IPS-15b (cell line): ENCODE measurements at regions not wholly inside any gene's neighbourhood (a gene's known extent, or its start where the extent isn't known, plus 50 kb on each side); places are given as distances from the start of the nearest gene placed in this dataset.
"Not testable (repeated sequence)": the region's sequence is repeated elsewhere in the genome, so short reads cannot be mapped to it uniquely, and the experiment has no call there.

ENCODE experiments used
- H3K27me3 ChIP-seq: one replicate; pipeline ENCODE4 v1.6.1; 2013; ENCODE audit warnings: low read length; ENCODE audit not compliant: control insufficient read depth, insufficient read depth
- H3K36me3 ChIP-seq: one replicate; pipeline ENCODE4 v1.6.1; 2013; ENCODE audit warnings: low read length; ENCODE audit not compliant: control insufficient read depth, insufficient read depth
- H3K4me1 ChIP-seq: one replicate; pipeline ENCODE4 v1.6.1; 2013; ENCODE audit warnings: mild to moderate bottlenecking, low read length; ENCODE audit not compliant: control insufficient read depth, insufficient read depth
- H3K4me3 ChIP-seq: one replicate; pipeline ENCODE4 v1.5.1; 2013; ENCODE audit warnings: low read depth, low read length
- H3K9ac ChIP-seq: one replicate; pipeline ENCODE4 v1.6.1; 2013; ENCODE audit warnings: low read depth, mild to moderate bottlenecking, low read length
- H3K9me3 ChIP-seq: one replicate; pipeline ENCODE4 v1.6.1; 2013; ENCODE audit warnings: mild to moderate bottlenecking, low read length; ENCODE audit not compliant: control insufficient read depth, insufficient read depth

DNA sequence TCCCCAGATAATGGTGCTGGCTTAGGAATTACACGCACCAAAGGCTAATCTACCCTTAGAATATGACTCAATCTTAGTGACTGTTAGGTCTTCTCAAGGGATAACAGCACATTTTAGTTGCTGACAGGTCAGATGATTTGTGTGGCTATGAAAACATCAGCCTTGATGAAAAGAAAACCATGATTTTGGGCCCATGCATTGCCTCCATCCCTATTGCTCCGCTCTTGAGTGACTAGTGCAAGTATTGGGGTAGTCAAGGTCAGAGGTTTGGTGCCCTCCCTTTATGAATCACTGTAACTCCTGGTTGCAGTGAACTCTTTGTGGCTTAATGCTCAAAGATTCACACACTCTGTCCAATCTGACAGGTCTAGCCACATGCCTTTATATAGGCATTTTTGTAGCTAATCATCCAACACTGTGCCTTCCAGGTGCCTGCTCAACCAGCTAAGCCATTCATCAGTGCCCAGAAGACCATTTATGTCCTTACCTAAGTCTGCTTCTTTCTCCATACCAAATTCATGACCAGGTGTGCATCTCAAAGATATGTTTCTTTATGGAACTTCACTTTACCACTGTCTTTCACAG lies 251.6 kb downstream of the KCNJ2 start:
- Histone ChIP-seq H3K4me1 (no peaks in the 10 kb centered on the region), H3K27me3 (no peaks in the 10 kb centered on the region), H3K4me3 (no peak overlapping the region), H3K36me3 (no peaks in the 10 kb centered on the region), H3K9ac (no peak overlapping the region), H3K9me3 (no peaks in the 10 kb centered on the region)

DNA sequence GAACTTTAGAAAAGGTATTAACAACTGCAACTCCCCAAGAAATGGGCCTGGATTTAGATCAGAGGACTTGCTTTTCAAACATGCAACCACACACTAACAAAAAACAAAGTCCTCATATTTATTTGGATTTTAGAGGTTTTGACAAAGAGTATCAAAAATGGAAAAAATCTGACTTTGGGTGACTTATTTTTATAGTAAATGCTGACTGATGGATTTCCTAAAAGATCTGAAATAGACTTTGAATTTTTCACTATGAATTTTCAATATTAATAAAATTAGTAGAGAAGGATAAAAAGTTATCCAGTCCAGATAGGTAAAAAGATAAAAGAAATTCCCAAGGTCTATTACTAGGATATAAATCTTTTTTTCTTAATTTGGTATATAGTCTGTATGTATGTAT lies 253.5 kb downstream of the KCNJ2 start:
- H3K36me3 ChIP-seq, result no peaks in the 10 kb centered on the region
- H3K27me3 ChIP-seq, result no peaks in the 10 kb centered on the region
- H3K9me3 ChIP-seq, result no peaks in the 10 kb centered on the region
- no peak overlapping the region for H3K4me3 ChIP-seq
- no peaks in the 10 kb centered on the region for H3K4me1 ChIP-seq
- H3K9ac ChIP-seq, result no peak overlapping the region

DNA sequence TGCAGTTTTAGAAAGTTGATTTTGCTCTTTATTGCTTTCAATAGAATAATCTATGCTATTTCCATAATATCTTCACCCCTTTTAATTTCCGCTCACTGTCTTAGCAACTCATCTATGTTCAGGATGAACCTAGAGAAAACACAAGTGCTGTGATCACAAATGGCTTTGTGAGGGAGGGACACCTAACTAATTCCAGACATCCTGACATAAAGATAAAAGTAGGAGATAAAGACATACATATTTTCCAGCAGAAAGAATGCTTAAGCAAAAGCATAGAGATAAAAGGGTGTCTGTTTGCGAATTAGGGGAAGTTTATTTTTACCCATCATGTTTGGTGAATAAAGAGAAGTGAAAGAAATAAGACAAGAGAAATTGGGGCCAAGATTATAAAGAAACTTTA lies 254.2 kb downstream of the KCNJ2 start:
- H3K36me3 ChIP-seq, result no peaks in the 10 kb centered on the region
- H3K9me3 ChIP-seq, result no peaks in the 10 kb centered on the region
- H3K4me1 ChIP-seq, result no peaks in the 10 kb centered on the region
- H3K27me3 ChIP-seq, result no peaks in the 10 kb centered on the region
- no peak overlapping the region for H3K4me3 ChIP-seq
- H3K9ac ChIP-seq, result no peak overlapping the region

DNA sequence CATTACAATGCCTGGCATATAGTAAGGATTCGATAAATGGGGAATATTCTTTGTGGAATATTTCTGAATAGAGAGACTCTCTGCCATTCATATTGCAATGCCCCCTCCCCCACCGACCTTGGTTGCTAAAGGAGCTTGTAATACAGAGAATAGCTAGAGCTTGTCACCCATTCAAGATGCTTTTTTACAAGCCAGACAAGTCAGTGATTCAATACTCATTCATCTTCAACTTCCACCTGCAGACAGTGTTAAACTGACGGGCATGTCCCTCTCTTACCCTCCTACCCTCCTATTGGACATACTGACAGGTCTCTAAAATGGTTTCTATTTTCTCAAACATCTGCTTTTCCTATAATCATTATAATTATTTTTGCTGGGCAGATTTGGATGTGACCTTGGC lies 257.4 kb downstream of the KCNJ2 start:
- Histone ChIP-seq H3K27me3 (no peaks in the 10 kb centered on the region), H3K4me1 (no peaks in the 10 kb centered on the region), H3K36me3 (no peaks in the 10 kb centered on the region), H3K9ac (no peak overlapping the region), H3K4me3 (no peak overlapping the region), H3K9me3 (no peaks in the 10 kb centered on the region)

DNA sequence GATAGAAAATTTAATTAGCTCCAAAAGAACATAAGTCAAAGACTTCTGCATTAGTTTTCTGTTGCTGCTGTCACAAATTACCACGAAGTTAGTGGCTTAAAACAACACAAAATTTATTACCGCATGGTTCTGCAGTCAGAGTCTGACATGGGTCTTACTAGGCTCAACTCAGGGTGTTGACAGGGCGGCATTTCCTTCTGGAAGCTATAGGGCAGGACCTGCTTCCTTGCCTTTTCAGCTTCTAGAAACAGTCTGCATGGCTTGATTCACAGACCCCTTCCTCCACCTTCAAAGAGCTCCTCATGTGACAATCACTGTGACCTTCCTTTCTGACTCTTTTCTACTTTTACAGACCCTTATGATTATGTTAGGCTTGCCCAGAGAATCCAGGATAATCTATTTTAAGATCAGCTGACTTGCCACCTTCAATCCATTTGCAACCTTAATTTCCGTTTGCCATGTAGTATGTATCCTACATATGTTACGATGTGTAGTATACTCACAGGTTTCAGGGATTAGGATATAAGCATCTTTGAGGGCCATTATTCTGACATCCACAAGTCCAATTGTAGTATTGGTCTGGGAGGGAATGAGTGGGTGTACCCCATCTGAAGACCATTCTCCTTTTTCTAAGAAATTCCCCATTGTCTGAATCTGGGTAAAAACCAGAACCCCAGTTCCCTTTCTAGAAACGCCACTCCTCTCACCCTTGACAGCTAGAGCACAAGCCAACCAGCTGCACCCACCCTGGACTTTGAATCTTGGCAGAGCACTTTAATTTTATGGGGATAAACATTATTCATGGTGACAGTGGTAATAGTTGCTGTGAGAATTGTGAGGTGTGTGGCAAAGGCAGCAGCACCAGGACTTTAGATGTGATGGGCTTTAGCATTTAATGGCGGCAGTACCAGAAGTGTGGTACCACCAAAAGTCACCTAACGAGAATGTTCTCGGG lies 265.5 kb downstream of the KCNJ2 start:
- Histone ChIP-seq H3K36me3 (no peaks in the 10 kb centered on the region), H3K9ac (no peak overlapping the region), H3K27me3 (no peaks in the 10 kb centered on the region), H3K4me3 (no peak overlapping the region), H3K9me3 (no peaks in the 10 kb centered on the region), H3K4me1 (no peaks in the 10 kb centered on the region)

DNA sequence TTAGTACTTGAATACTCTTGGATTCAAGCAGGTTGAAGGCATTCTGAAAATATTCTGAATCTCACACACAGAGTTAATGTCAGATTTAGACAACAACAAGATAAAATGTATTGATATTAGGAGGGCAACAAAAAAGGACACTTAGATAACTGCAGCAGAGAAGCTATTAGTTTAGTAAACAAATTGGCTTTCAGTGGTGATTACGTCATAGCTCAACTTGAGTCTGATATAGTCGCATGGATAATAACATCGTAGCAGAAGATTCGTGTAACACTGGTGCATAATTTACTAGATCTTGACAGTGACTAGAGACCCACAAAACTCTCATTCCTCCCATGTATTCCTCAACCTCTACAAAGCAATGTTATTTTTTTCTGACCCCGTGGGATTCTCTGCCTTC lies 268.3 kb downstream of the KCNJ2 start:
- H3K36me3 ChIP-seq, result no peaks in the 10 kb centered on the region
- no peaks in the 10 kb centered on the region for H3K4me1 ChIP-seq

DNA sequence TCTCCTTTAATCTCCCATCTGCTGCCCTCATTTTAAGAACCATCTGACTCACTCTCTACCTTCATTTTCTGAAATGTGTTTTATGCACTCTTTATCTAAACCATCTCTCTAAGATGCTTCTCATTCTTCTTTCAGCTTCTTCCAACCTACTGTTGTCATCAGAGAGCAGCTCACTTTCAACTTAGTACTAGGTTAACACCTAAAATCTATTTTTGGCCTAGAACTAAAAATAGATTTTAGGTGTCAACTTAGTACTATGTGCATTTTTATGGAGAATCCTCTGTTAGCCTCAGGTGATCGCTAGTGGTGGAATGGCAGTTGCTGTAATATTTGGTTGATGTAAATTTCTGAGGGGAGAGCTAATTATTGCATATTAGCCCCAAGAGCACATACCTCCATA lies 277.1 kb downstream of the KCNJ2 start:
- Histone ChIP-seq H3K9me3 (no peaks in the 10 kb centered on the region), H3K9ac (no peak overlapping the region), H3K36me3 (no peaks in the 10 kb centered on the region), H3K4me3 (no peak overlapping the region), H3K27me3 (no peaks in the 10 kb centered on the region), H3K4me1 (peaks cover 7% of the 10 kb centered on the region)

More for the DNA sequence above, 268.3 kb downstream of the KCNJ2 start:
- Histone ChIP-seq H3K4me3 (no peak overlapping the region), H3K9me3 (no peaks in the 10 kb centered on the region), H3K9ac (no peak overlapping the region), H3K27me3 (no peaks in the 10 kb centered on the region)

DNA sequence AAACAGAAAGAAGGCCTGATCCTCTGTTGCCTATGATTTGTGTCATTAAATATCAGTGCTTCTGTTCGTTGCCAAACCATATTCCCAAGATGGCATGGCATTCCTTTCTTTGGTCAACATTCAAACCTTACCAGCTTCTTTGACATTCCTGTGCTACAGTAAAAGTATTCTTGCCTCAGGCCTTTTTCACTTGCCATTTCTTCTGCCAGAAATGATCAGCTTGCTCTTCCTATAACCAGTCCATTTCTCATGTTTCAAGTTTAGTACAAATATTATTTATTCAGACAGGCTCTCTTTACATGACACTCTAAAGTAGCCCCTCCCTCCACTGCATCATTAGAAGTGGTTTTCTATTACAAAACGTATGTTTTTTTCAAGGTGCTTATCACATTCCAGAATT lies 278.3 kb downstream of the KCNJ2 start:
- no peak overlapping the region for H3K4me3 ChIP-seq
- H3K4me1 ChIP-seq, result peaks cover 7% of the 10 kb centered on the region
- H3K9me3 ChIP-seq, result no peaks in the 10 kb centered on the region
- H3K27me3 ChIP-seq, result no peaks in the 10 kb centered on the region
- no peaks in the 10 kb centered on the region for H3K36me3 ChIP-seq
- no peak overlapping the region for H3K9ac ChIP-seq

DNA sequence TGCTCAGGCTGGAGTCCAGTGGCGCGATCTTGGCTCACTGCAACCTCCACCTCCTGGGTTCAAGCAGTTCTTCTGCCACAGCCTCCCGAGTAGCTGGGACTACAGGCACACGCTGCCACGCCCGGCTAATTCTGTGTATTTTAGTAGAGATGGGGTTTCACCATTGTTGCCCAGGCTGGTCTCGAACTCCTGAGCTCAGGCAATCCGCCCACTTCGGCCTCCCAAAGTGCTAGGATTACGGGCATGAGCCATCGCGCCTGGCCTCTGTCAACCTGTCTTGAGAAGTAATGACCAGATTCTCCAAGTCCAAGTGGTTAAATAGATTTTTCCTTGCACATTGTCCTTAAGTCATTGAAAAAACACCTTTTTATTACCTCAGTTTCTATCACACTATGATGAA lies 283.7 kb downstream of the KCNJ2 start:
- not testable (repeated sequence) for H3K27me3 ChIP-seq, H3K4me1 ChIP-seq, H3K36me3 ChIP-seq, H3K9me3 ChIP-seq, H3K4me3 ChIP-seq, H3K9ac ChIP-seq

DNA sequence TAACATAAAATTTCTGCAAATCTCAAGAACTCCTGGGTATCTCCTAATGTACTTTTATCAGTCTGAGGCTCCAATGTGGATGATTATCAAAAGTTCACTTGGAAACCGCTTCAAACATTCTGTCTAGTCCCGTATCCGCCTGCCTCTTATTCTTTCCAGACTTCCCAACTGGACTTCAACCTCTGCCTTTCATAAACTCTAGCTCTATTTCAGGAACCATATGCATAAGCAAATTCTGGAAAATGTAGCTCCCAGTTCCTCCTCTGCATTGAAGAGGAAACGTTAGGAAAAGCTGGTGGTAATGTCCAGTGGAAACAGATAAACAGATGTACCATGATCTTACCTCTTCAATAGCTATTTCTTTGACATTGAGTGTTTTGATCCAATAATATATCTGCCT lies 285.0 kb downstream of the KCNJ2 start:
- no peak overlapping the region for H3K9ac ChIP-seq
- no peak overlapping the region for H3K4me3 ChIP-seq
- H3K4me1 ChIP-seq, result peaks cover 6% of the 10 kb centered on the region
- no peaks in the 10 kb centered on the region for H3K36me3 ChIP-seq
- no peaks in the 10 kb centered on the region for H3K27me3 ChIP-seq
- no peaks in the 10 kb centered on the region for H3K9me3 ChIP-seq

DNA sequence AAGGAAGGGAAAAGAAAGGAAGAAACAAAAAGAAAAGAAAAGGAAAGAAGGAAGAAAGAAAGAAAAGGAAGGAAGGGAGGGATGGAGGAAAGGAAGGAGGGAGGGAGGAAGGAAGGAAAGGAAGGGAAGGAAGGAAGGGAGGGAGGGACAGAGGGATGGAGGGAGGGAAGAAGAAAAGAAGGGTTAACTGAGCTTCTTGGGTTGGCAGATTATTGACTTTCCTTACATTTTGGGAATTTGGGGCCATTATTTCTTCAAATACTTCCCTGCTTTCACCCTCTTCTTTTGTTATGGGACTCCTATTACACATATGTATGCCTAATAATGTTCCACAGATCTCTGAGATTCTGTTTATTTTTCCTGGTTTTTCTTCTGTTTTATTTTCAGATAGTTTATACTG lies 285.6 kb downstream of the KCNJ2 start:
- Histone ChIP-seq H3K9me3 (no peaks in the 10 kb centered on the region), H3K27me3 (no peaks in the 10 kb centered on the region), H3K36me3 (no peaks in the 10 kb centered on the region), H3K4me1 (peaks cover 3% of the 10 kb centered on the region), H3K9ac (no peak overlapping the region), H3K4me3 (no peak overlapping the region)

DNA sequence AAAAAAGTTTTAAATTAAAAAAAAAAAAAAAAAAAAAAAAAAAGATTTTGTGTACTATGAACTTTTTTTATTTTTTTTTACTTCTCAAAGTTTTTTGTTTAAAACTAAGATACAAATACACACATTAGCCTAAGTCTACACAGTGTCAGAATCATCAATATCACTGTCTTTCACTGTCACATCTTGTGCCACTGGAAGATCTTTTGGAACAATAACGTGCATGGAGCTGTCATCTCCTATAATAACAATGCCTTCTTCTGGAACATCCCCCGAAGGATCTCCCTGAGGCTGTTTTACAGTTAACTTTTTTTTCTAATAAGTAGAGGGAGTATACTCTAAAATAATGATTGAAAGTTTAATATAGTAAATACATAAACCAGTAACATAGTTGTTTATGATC lies 295.7 kb downstream of the KCNJ2 start:
- H3K4me3 ChIP-seq, result no peak overlapping the region
- no peaks in the 10 kb centered on the region for H3K36me3 ChIP-seq
- H3K27me3 ChIP-seq, result no peaks in the 10 kb centered on the region
- H3K9me3 ChIP-seq, result no peaks in the 10 kb centered on the region
- peaks cover 3% of the 10 kb centered on the region for H3K4me1 ChIP-seq
- H3K9ac ChIP-seq, result no peak overlapping the region
